Adrenal gland (tissue), 5 donors: ENCODE measurements at regions not wholly inside any gene's neighbourhood (a gene's known extent, or its start where the extent isn't known, plus 50 kb on each side); places are given as distances from the start of the nearest gene placed in this dataset.

ENCODE experiments used
- POLR2A ChIP-seq, 2 donors: fragments of 450-650 bp; IDR thresholded peaks; one replicate each; pipeline ENCODE4 v1.6.1; 2017; ENCODE audit warnings: antibody characterized with exemption in 2 of 2, mild to moderate bottlenecking in 2 of 2, moderate library complexity in 1 of 2
- TF ChIP-seq, protein P1 (sequence below), 6 experiments: fragments of 450-650 bp in 4 of 6; fragments of 200-600 bp in 2 of 6; sonication (generic) in 1 of 6; IDR thresholded peaks; 1 replicate in 5 of 6; 2 replicates in 1 of 6; pipeline versions ENCODE4 v1.5.1 to v1.8.0; 2016 to 2021; ENCODE audit warnings: antibody characterized with exemption in 6 of 6, mild to moderate bottlenecking in 2 of 6, moderate library complexity in 1 of 6
- donor health status: DM: no; HTN: no; CAD: no.

DNA sequence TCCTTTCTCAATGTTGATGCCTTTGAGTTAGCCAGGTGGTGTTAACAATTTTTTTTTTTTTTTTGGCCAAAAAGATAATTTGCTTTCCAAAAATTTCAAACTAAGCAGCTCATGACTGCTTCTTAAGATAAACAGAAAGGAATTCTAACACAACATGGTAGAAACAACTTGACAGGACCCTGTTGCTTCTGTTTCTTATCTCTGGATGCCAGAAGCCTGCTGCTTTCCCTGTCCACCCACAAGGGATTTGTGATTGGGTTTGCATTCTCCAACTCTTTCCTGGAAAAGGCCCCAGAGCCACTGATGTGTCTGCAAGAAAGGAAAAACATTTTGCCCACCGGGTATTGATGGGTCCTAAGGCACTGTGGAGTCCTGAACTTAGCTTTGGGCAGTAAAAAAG, 217.2 kb upstream of the PKDCC start:
- TF ChIP-seq, protein P1, sequence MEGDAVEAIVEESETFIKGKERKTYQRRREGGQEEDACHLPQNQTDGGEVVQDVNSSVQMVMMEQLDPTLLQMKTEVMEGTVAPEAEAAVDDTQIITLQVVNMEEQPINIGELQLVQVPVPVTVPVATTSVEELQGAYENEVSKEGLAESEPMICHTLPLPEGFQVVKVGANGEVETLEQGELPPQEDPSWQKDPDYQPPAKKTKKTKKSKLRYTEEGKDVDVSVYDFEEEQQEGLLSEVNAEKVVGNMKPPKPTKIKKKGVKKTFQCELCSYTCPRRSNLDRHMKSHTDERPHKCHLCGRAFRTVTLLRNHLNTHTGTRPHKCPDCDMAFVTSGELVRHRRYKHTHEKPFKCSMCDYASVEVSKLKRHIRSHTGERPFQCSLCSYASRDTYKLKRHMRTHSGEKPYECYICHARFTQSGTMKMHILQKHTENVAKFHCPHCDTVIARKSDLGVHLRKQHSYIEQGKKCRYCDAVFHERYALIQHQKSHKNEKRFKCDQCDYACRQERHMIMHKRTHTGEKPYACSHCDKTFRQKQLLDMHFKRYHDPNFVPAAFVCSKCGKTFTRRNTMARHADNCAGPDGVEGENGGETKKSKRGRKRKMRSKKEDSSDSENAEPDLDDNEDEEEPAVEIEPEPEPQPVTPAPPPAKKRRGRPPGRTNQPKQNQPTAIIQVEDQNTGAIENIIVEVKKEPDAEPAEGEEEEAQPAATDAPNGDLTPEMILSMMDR (IDR thresholded peaks at IDR 0.05), result no peak
- no peak for TF ChIP-seq POLR2A (IDR thresholded peaks at IDR 0.05)
